ENCODE measurements at regions not wholly inside any gene's neighbourhood (a gene's known extent, or its start where the extent isn't known, plus 50 kb on each side); places are given as distances from the start of the nearest gene placed in this dataset.

- H3K4me3 Mint-ChIP-seq: no peak overlapping the region
- CTCF ChIA-PET: no interaction called here
- H3K9me3 Mint-ChIP-seq: no peaks in the 10 kb centered on the region
- no peak for DNase-seq
- H3K4me1 Mint-ChIP-seq (ENCODE audit: low read depth): no peaks in the 10 kb centered on the region
- no peak overlapping the region for H3K27ac Mint-ChIP-seq
- H3K36me3 Mint-ChIP-seq (ENCODE audit: low read depth): no peaks in the 10 kb centered on the region
- intact Hi-C loops (cut with micrococcal nuclease): no loop called here
- peaks cover 17% of the 10 kb centered on the region for H3K27me3 Mint-ChIP-seq (ENCODE audit: low read depth)
Measured at GRCh38 chr3:44016818-44017217, 224.9 kb upstream of the TOPAZ1 start.

DNA sequence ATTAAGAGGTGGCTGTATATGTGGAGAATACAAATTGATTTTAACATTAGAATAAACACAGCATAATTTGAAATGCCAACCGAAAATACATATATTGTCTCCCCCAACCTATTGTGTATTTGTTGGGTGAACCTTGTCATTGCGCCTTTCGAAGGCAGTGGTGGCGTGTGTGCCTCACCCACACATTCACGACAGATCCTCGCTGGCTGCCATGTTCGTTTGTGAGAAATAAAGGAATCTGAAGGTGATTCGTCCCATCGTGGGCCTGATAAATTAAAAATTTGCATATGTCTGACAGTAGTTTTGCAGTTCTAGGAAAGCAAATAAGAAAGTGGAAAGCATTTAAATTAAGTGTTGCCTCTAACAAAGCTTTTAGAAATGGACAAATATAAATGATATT is 222.8 kb upstream of the TOPAZ1 start:
- Mint-ChIP-seq H3K27me3 (ENCODE audit: low read depth) (peaks cover 22% of the 10 kb centered on the region), H3K9me3 (no peaks in the 10 kb centered on the region), H3K36me3 (ENCODE audit: low read depth) (no peaks in the 10 kb centered on the region)

DNA sequence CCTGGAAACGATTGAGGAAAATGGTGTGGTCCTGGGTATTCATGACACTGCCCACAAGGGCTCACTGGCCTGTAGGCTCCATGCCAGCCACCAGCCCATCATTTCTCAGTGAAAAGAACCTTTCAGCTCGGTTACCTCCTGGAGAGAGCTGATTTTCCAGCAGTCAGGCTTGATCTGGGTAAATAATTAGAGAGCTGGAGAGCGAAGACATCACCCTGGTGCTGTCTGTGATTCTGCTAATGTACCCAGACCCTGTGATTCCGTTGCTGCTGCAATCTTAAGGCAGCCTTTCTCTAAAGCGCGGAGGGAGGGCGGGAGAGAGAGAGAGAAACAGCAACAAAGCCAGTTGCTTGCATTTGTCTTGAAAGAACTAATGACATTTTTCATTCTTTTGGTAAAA is 221.9 kb upstream of the TOPAZ1 start:
- Mint-ChIP-seq H3K4me3 (no peak overlapping the region), H3K36me3 (ENCODE audit: low read depth) (no peaks in the 10 kb centered on the region), H3K27me3 (ENCODE audit: low read depth) (peaks cover 27% of the 10 kb centered on the region), H3K9me3 (no peaks in the 10 kb centered on the region), H3K4me1 (ENCODE audit: low read depth) (peaks cover 4% of the 10 kb centered on the region), H3K27ac (no peak overlapping the region)
- intact Hi-C loops (cut with micrococcal nuclease): loop anchor here (2.0 kb wide), 1 partner anchor 23 kb away; no protein-coding TSS in a partner anchor
- CTCF ChIA-PET: interaction anchor here (0.8 to 1.6 kb wide), 3 partner anchors 11 to 251 kb away, joined by 3 to 4 read pairs (median 3); no protein-coding TSS in a partner anchor
- DNase-seq: no peak

More for the DNA sequence above, 222.8 kb upstream of the TOPAZ1 start:
- H3K4me1 Mint-ChIP-seq (ENCODE audit: low read depth): peaks cover 4% of the 10 kb centered on the region
- no peak overlapping the region for H3K27ac Mint-ChIP-seq
- no peak for DNase-seq
- CTCF ChIA-PET: interaction anchor here (0.6 to 1.2 kb wide), 2 partner anchors 10 to 95 kb away, joined by 3 read pairs; no protein-coding TSS in a partner anchor
- no peak overlapping the region for H3K4me3 Mint-ChIP-seq
- intact Hi-C loops (cut with micrococcal nuclease): no loop called here

DNA sequence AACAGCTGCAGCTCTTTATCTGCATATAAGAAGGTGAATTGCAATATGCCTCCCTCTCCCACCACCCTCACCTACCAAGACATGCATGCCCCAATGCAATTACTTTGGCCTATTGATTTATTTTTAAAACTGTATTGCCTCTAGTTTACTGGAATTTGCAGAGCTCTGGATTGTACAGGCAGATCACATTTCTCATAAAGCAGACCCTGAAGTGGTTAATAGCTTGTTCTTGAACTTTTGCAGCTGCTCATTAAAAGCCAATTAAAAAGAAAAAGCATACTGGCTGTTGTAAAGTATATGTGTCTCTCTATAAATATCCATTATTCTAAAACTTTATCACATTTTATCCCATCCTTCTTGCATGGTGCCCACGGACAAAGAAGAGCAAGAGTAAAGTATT is 221.5 kb upstream of the TOPAZ1 start:
- DNase-seq: no peak
- CTCF ChIA-PET: interaction anchor here (0.8 to 1.6 kb wide), 3 partner anchors 11 to 251 kb away, joined by 3 to 4 read pairs (median 3); no protein-coding TSS in a partner anchor
- Mint-ChIP-seq H3K36me3 (ENCODE audit: low read depth) (no peaks in the 10 kb centered on the region), H3K9me3 (no peaks in the 10 kb centered on the region), H3K27me3 (ENCODE audit: low read depth) (peaks cover 27% of the 10 kb centered on the region), H3K4me3 (no peak overlapping the region), H3K27ac (no peak overlapping the region), H3K4me1 (ENCODE audit: low read depth) (peaks cover 4% of the 10 kb centered on the region)
- intact Hi-C loops (cut with micrococcal nuclease): loop anchor here (2.0 kb wide), 1 partner anchor 23 kb away; no protein-coding TSS in a partner anchor

- Mint-ChIP-seq H3K9me3 (no peaks in the 10 kb centered on the region), H3K27ac (no peak overlapping the region), H3K36me3 (ENCODE audit: low read depth) (no peaks in the 10 kb centered on the region), H3K27me3 (ENCODE audit: low read depth) (peaks cover 33% of the 10 kb centered on the region), H3K4me3 (no peak overlapping the region), H3K4me1 (ENCODE audit: low read depth) (peaks cover 4% of the 10 kb centered on the region)
- no peak for DNase-seq
- CTCF ChIA-PET: interaction anchor here (0.7 kb wide), 1 partner anchor 166 kb away, joined by 3 read pairs; no protein-coding TSS in a partner anchor
- intact Hi-C loops (cut with micrococcal nuclease): loop anchor here (2.0 kb wide), 1 partner anchor 25 kb away; no protein-coding TSS in a partner anchor
Measured at GRCh38 chr3:44021651-44022594, 219.8 kb upstream of the TOPAZ1 start.

DNA sequence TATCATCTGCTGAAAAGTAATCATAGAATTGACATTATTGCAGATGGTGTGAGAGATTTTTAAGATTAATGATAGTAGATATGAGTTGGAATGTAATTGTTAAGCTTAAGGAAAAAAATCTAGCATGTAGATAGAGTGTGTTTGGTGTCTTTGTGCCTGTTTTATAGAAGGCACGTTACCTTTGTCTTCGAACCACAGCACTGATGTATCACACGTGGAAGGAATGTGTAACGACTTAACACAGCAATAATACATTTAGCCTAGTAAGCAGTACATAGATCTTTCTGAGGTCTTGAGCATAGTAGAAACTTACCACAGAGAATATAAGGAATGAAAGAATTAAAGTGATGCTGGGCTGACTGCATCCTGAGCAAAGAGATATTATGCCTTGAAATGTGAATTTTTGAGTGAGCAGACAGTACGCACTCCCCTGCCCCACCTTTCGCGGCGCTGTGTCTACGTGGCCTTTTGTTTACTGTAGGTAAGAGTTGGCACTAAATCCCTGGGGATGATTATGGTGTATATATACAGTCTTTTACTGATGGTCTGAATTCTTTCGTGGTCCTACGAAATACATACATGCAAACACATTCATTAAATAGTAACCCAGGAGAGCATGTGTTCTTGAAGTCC is 217.6 kb upstream of the TOPAZ1 start:
- intact Hi-C loops (cut with micrococcal nuclease): no loop called here
- peaks cover 38% of the 10 kb centered on the region for H3K27me3 Mint-ChIP-seq (ENCODE audit: low read depth)
- no peak overlapping the region for H3K27ac Mint-ChIP-seq
- CTCF ChIA-PET: no interaction called here
- H3K4me1 Mint-ChIP-seq (ENCODE audit: low read depth): peaks cover 4% of the 10 kb centered on the region
- DNase-seq: no peak
- H3K9me3 Mint-ChIP-seq: no peaks in the 10 kb centered on the region
- no peak overlapping the region for H3K4me3 Mint-ChIP-seq
- no peaks in the 10 kb centered on the region for H3K36me3 Mint-ChIP-seq (ENCODE audit: low read depth)

DNA sequence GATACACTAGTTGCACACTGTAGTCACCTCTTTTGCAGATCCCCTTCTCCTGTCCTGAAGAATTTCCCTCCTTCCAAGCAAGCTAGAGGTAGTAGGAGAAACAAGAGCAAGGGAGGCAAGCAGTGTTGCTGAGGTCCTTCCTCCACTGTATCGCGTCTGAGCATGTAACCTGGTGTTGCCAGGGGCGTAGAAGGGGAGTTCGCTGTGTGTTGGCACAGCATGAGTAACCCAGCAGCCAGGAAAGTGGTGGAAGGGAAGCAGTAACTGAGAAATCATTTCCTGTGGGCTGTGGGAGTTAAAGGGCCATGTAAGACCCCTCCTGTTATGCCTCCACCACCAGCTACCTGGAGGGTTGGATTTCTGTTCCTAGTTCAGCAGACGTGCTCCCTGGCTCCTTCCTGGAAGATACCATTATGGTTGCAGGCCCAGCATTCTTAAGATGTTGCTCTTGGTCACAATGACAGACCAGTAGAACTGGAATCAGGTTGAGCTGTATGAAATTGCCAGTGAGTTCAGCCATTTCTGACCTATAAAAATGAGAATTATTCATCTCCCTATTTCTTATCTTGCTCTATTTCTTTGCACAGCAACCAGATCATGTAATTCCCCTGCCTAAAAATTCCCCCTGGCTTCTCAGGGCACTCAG is 215.3 kb upstream of the TOPAZ1 start:
- DNase-seq: no peak
- Mint-ChIP-seq H3K36me3 (ENCODE audit: low read depth) (no peaks in the 10 kb centered on the region), H3K4me1 (ENCODE audit: low read depth) (peaks cover 4% of the 10 kb centered on the region), H3K9me3 (no peaks in the 10 kb centered on the region), H3K4me3 (no peak overlapping the region), H3K27ac (no peak overlapping the region), H3K27me3 (ENCODE audit: low read depth) (peaks cover 33% of the 10 kb centered on the region)
- CTCF ChIA-PET: no interaction called here
- intact Hi-C loops (cut with micrococcal nuclease): no loop called here

DNA sequence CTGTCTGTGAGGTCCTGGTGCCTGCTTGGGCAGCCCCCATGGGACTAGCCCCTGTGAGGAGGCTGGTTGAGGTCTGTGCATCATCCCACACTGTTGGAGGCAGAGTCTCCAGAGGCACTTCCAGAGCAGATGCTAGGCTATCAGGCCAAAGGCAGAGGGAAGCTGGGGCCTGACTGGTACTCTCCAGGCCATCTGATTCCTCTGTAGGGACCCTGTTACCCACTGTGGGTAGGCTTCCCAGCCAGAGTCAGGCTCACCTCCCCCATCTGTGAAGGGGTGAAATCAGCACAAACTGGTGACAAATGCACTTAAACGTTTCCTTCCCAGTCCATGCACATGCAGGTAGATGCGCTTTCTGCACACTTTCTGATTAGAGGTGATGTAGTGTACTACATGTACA is 212.6 kb upstream of the TOPAZ1 start:
- no peak for DNase-seq
- intact Hi-C loops (cut with micrococcal nuclease): no loop called here
- Mint-ChIP-seq H3K27me3 (ENCODE audit: low read depth) (peaks cover 17% of the 10 kb centered on the region), H3K27ac (no peak overlapping the region), H3K4me1 (ENCODE audit: low read depth) (no peaks in the 10 kb centered on the region), H3K9me3 (no peaks in the 10 kb centered on the region), H3K36me3 (ENCODE audit: low read depth) (no peaks in the 10 kb centered on the region), H3K4me3 (no peak overlapping the region)
- CTCF ChIA-PET: no interaction called here

GRCh38 chr3:44030285-44030684 is 211.4 kb upstream of the TOPAZ1 start:
- CTCF ChIA-PET: no interaction called here
- Mint-ChIP-seq H3K4me1 (ENCODE audit: low read depth) (no peaks in the 10 kb centered on the region), H3K27me3 (ENCODE audit: low read depth) (peaks cover 14% of the 10 kb centered on the region)

GRCh38 chr3:44030687-44031305 is 210.9 kb upstream of the TOPAZ1 start:
- Mint-ChIP-seq H3K27me3 (ENCODE audit: low read depth) (peaks cover 14% of the 10 kb centered on the region), H3K36me3 (ENCODE audit: low read depth) (no peaks in the 10 kb centered on the region), H3K27ac (no peak overlapping the region), H3K9me3 (no peaks in the 10 kb centered on the region), H3K4me3 (no peak overlapping the region), H3K4me1 (ENCODE audit: low read depth) (no peaks in the 10 kb centered on the region)
- DNase-seq: no peak
- intact Hi-C loops (cut with micrococcal nuclease): no loop called here
- CTCF ChIA-PET: no interaction called here

More at GRCh38 chr3:44030285-44030684, 211.4 kb upstream of the TOPAZ1 start:
- intact Hi-C loops (cut with micrococcal nuclease): no loop called here
- Mint-ChIP-seq H3K36me3 (ENCODE audit: low read depth) (no peaks in the 10 kb centered on the region), H3K4me3 (no peak overlapping the region), H3K27ac (no peak overlapping the region), H3K9me3 (no peaks in the 10 kb centered on the region)
- no peak for DNase-seq

DNA sequence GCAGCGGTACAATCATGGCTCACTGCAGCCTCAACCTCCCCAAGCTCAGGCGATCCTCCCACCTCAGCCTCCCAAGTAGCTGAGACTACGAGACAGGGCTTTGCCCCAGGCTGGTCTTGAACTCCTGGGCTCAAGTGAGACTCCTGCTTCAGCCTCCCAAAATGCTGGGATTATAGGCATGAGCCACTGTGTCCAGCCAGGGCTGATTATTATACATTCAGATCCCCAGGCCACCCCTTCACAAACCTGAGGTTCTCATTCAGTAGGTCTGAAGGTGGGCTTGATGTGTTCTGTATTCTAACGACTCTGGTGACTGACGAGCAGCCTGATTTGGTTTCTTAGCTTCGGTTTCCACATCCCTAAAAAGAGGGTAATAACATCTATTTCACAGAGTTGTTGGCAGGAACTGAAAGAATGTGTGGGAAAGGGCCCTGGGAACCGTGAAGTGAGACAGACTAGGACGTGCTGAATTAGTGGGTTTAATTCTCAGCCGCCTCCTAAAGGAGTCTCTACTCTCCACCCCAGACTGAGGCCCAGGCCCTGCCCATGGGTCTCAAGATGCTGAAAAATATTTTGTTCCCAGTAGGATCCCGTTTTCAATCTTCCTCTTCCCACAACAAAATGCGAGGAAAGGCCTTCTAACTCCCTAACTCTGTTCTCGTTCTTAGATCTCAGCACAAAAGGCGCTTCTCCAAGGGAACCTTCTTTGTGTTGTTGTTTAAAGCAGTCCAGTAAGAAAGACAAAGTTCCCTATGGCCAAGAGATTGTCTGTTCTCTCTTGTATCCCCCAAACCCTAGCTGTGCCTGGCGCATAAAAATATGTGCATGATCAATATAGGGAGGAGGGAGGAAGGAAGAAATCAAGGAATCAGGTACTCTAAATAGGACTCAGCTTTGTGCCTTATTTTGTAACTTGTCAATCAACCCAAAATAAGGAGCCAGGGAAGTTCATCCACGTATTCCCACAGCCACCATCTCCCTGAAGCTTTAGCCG is 210.0 kb upstream of the TOPAZ1 start:
- no peak overlapping the region for H3K4me3 Mint-ChIP-seq
- no peak overlapping the region for H3K27ac Mint-ChIP-seq
- no peak for DNase-seq
- H3K36me3 Mint-ChIP-seq (ENCODE audit: low read depth): no peaks in the 10 kb centered on the region
- CTCF ChIA-PET: no interaction called here
- intact Hi-C loops (cut with micrococcal nuclease): no loop called here
- H3K9me3 Mint-ChIP-seq: no peaks in the 10 kb centered on the region
- peaks cover 10% of the 10 kb centered on the region for H3K27me3 Mint-ChIP-seq (ENCODE audit: low read depth)
- no peaks in the 10 kb centered on the region for H3K4me1 Mint-ChIP-seq (ENCODE audit: low read depth)

Measured in activated naive CD4-positive, alpha-beta T cell treated with anti-CD3 and anti-CD28 coated beads for 36 hours (primary cell).